GM18867 (cell line): ENCODE measurements at regions not wholly inside any gene's neighbourhood (a gene's known extent, or its start where the extent isn't known, plus 50 kb on each side); places are given as distances from the start of the nearest gene placed in this dataset.

Source experiments
- ATAC-seq: cut with Tn5 transposase; IDR thresholded peaks from one replicate; pipeline ENCODE4 v1.9.1; 2021; ENCODE audit warnings: mild to moderate bottlenecking, moderate library complexity; ENCODE audit not compliant: unreplicated experiment

GRCh38 chr2:7829241-7829640, 852.6 kb upstream of the ID2 start:
- no peak for ATAC-seq

GRCh38 chr2:7830616-7831015, 851.2 kb upstream of the ID2 start:
- ATAC-seq = no peak

GRCh38 chr2:7835151-7835550, 846.7 kb upstream of the ID2 start:
- ATAC-seq = no peak

- ATAC-seq = peak; percentile 97
Measured at GRCh38 chr2:7835693-7836680, 845.9 kb upstream of the ID2 start.

- no peak for ATAC-seq
Measured at GRCh38 chr2:7837237-7837760, 844.6 kb upstream of the ID2 start.

- ATAC-seq = no peak
Measured at GRCh38 chr2:7838669-7839068, 843.2 kb upstream of the ID2 start.

GRCh38 chr2:7840651-7841380, 841.0 kb upstream of the ID2 start:
- no peak for ATAC-seq

GRCh38 chr2:7841751-7842150, 840.1 kb upstream of the ID2 start:
- no peak for ATAC-seq

GRCh38 chr2:7844414-7844965, 837.4 kb upstream of the ID2 start:
- no peak for ATAC-seq

- no peak for ATAC-seq
Measured at GRCh38 chr2:7845332-7845731, 836.5 kb upstream of the ID2 start.

- no peak for ATAC-seq
Measured at GRCh38 chr2:7846607-7847006, 835.2 kb upstream of the ID2 start.

GRCh38 chr2:7847321-7847720, 834.5 kb upstream of the ID2 start:
- peak; percentile 10 for ATAC-seq

- ATAC-seq = no peak
Measured at GRCh38 chr2:7849027-7849426, 832.8 kb upstream of the ID2 start.

- no peak for ATAC-seq
Measured at GRCh38 chr2:7849531-7849930, 832.3 kb upstream of the ID2 start.

- no peak for ATAC-seq
Measured at GRCh38 chr2:7852546-7852945, 829.3 kb upstream of the ID2 start.

GRCh38 chr2:7857904-7858303, 824.0 kb upstream of the ID2 start:
- no peak for ATAC-seq

- ATAC-seq = no peak
Measured at GRCh38 chr2:7858624-7859023, 823.2 kb upstream of the ID2 start.

GRCh38 chr2:7860693-7861092, 821.2 kb upstream of the ID2 start:
- ATAC-seq = no peak

GRCh38 chr2:7861910-7862702, 819.8 kb upstream of the ID2 start:
- no peak for ATAC-seq

- ATAC-seq = no peak
Measured at GRCh38 chr2:7866104-7866503, 815.8 kb upstream of the ID2 start.

- ATAC-seq = no peak
Measured at GRCh38 chr2:7866825-7867224, 815.0 kb upstream of the ID2 start.
